HUES48 (cell line): ENCODE measurements at regions not wholly inside any gene's neighbourhood (a gene's known extent, or its start where the extent isn't known, plus 50 kb on each side); places are given as distances from the start of the nearest gene placed in this dataset.
"Not testable (repeated sequence)": the region's sequence is repeated elsewhere in the genome, so short reads cannot be mapped to it uniquely, and the experiment has no call there.

Experiments
- H3K27ac ChIP-seq: one replicate; pipeline ENCODE4 v1.7.0; 2013; ENCODE audit warnings: low read depth, low read length, inconsistent platforms
- H3K27me3 ChIP-seq: 2 replicates; pipeline ENCODE4 v1.6.1; 2013; ENCODE audit warnings: mild to moderate bottlenecking, low read length; ENCODE audit not compliant: control insufficient read depth, insufficient read depth
- H3K36me3 ChIP-seq: 2 replicates; pipeline ENCODE4 v1.6.1; 2013; ENCODE audit warnings: low read length; ENCODE audit not compliant: control insufficient read depth, insufficient read depth
- H3K4me1 ChIP-seq: 2 replicates; pipeline ENCODE4 v1.6.1; 2013; ENCODE audit warnings: mild to moderate bottlenecking, low read length; ENCODE audit not compliant: control insufficient read depth, insufficient read depth
- H3K4me3 ChIP-seq: 2 replicates; pipeline ENCODE4 v1.5.1; 2013; ENCODE audit warnings: mild to moderate bottlenecking, low read depth, low read length
- H3K9ac ChIP-seq: 2 replicates; pipeline ENCODE4 v1.6.1; 2013; ENCODE audit warnings: mild to moderate bottlenecking, low read depth, low read length, moderate library complexity
- H3K9me3 ChIP-seq: 2 replicates; pipeline ENCODE4 v1.6.1; 2013; ENCODE audit warnings: low read length; ENCODE audit not compliant: control insufficient read depth, insufficient read depth

GRCh38 chr2:160570376-160570775, 76.8 kb upstream of the RBMS1 start:
- H3K9ac ChIP-seq = no peak overlapping the region
- no peaks in the 10 kb centered on the region for H3K36me3 ChIP-seq
- H3K4me1 ChIP-seq = no peaks in the 10 kb centered on the region
- H3K27ac ChIP-seq = no peak overlapping the region
- no peak overlapping the region for H3K4me3 ChIP-seq
- H3K27me3 ChIP-seq = no peaks in the 10 kb centered on the region
- H3K9me3 ChIP-seq = no peaks in the 10 kb centered on the region

- no peaks in the 10 kb centered on the region for H3K36me3 ChIP-seq
- no peaks in the 10 kb centered on the region for H3K9me3 ChIP-seq
- H3K27ac ChIP-seq = no peak overlapping the region
- no peaks in the 10 kb centered on the region for H3K27me3 ChIP-seq
- no peak overlapping the region for H3K9ac ChIP-seq
- H3K4me3 ChIP-seq = no peak overlapping the region
- H3K4me1 ChIP-seq = no peaks in the 10 kb centered on the region
Observed at GRCh38 chr2:160574468-160575140, 81.0 kb upstream of the RBMS1 start.

GRCh38 chr2:160575368-160575767, 81.8 kb upstream of the RBMS1 start:
- Histone ChIP-seq H3K9ac (no peak overlapping the region), H3K27me3 (no peaks in the 10 kb centered on the region), H3K4me3 (no peak overlapping the region), H3K9me3 (no peaks in the 10 kb centered on the region), H3K27ac (no peak overlapping the region), H3K4me1 (no peaks in the 10 kb centered on the region), H3K36me3 (no peaks in the 10 kb centered on the region)

GRCh38 chr2:160576054-160576499, 82.5 kb upstream of the RBMS1 start:
- no peak overlapping the region for H3K27ac ChIP-seq
- no peaks in the 10 kb centered on the region for H3K36me3 ChIP-seq
- H3K27me3 ChIP-seq = no peaks in the 10 kb centered on the region
- no peak overlapping the region for H3K9ac ChIP-seq
- no peak overlapping the region for H3K4me3 ChIP-seq
- H3K9me3 ChIP-seq = no peaks in the 10 kb centered on the region
- no peaks in the 10 kb centered on the region for H3K4me1 ChIP-seq

- H3K4me3 ChIP-seq, H3K36me3 ChIP-seq, H3K9ac ChIP-seq, H3K4me1 ChIP-seq, H3K9me3 ChIP-seq, H3K27me3 ChIP-seq, H3K27ac ChIP-seq: not testable (repeated sequence)
Observed at GRCh38 chr2:160577081-160577480, 83.5 kb upstream of the RBMS1 start.

GRCh38 chr2:160581035-160581434, 87.4 kb upstream of the RBMS1 start:
- Histone ChIP-seq H3K4me1 (peaks cover 25% of the 10 kb centered on the region), H3K27ac (no peak overlapping the region), H3K36me3 (no peaks in the 10 kb centered on the region), H3K4me3 (no peak overlapping the region), H3K9me3 (no peaks in the 10 kb centered on the region), H3K9ac (no peak overlapping the region), H3K27me3 (no peaks in the 10 kb centered on the region)

- Histone ChIP-seq H3K9me3 (no peaks in the 10 kb centered on the region), H3K27me3 (no peaks in the 10 kb centered on the region), H3K36me3 (no peaks in the 10 kb centered on the region), H3K4me3 (no peak overlapping the region), H3K27ac (no peak overlapping the region), H3K9ac (no peak overlapping the region), H3K4me1 (peaks cover 25% of the 10 kb centered on the region)
Observed at GRCh38 chr2:160581448-160581847, 87.8 kb upstream of the RBMS1 start.

GRCh38 chr2:160582081-160582480, 88.5 kb upstream of the RBMS1 start:
- no peak overlapping the region for H3K9ac ChIP-seq
- peaks cover 25% of the 10 kb centered on the region for H3K4me1 ChIP-seq
- H3K27me3 ChIP-seq = no peaks in the 10 kb centered on the region
- no peaks in the 10 kb centered on the region for H3K36me3 ChIP-seq
- no peaks in the 10 kb centered on the region for H3K9me3 ChIP-seq
- no peak overlapping the region for H3K4me3 ChIP-seq
- H3K27ac ChIP-seq = no peak overlapping the region

- Histone ChIP-seq H3K27ac (no peak overlapping the region), H3K4me3 (no peak overlapping the region), H3K27me3 (no peaks in the 10 kb centered on the region), H3K4me1 (peaks cover 25% of the 10 kb centered on the region), H3K9me3 (no peaks in the 10 kb centered on the region), H3K36me3 (no peaks in the 10 kb centered on the region), H3K9ac (no peak overlapping the region)
Observed at GRCh38 chr2:160582490-160583145, 89.0 kb upstream of the RBMS1 start.

- no peak overlapping the region for H3K27ac ChIP-seq
- H3K9me3 ChIP-seq = no peaks in the 10 kb centered on the region
- no peak overlapping the region for H3K4me3 ChIP-seq
- no peaks in the 10 kb centered on the region for H3K27me3 ChIP-seq
- H3K9ac ChIP-seq = no peak overlapping the region
- peaks cover 25% of the 10 kb centered on the region for H3K4me1 ChIP-seq
- H3K36me3 ChIP-seq = no peaks in the 10 kb centered on the region
Observed at GRCh38 chr2:160583146-160583535, 89.5 kb upstream of the RBMS1 start.

- Histone ChIP-seq H3K36me3 (no peaks in the 10 kb centered on the region), H3K27ac (no peak overlapping the region)
Observed at GRCh38 chr2:160583813-160584537, 90.4 kb upstream of the RBMS1 start.

More at GRCh38 chr2:160583813-160584537, 90.4 kb upstream of the RBMS1 start:
- Histone ChIP-seq H3K9ac (no peak overlapping the region), H3K4me1 (peaks cover 25% of the 10 kb centered on the region), H3K9me3 (no peaks in the 10 kb centered on the region), H3K4me3 (no peak overlapping the region), H3K27me3 (no peaks in the 10 kb centered on the region)
